Testis (tissue), 2 donors: ENCODE measurements at regions not wholly inside any gene's neighbourhood (a gene's known extent, or its start where the extent isn't known, plus 50 kb on each side); places are given as distances from the start of the nearest gene placed in this dataset.
A peak's percentile ranks its signal among the peaks of the same experiment; 100 is the strongest.

Source experiments
- DNase-seq: peaks from one replicate; pipeline ENCODE4 v3.0.0-alpha.2; 2019
- H3K27ac ChIP-seq, 2 donors: fragments of 200-600 bp; sonication (generic); one replicate each; pipeline ENCODE4 v1.5.1; 2019
- H3K27me3 ChIP-seq: fragments of 200-600 bp; sonication (generic); one replicate; pipeline ENCODE4 v1.5.1; 2019
- H3K36me3 ChIP-seq: fragments of 200-600 bp; sonication (generic); one replicate; pipeline ENCODE4 v1.5.1; 2017; ENCODE audit warnings: low read depth; ENCODE audit errors: missing control alignments
- H3K4me1 ChIP-seq: fragments of 200-600 bp; sonication (generic); one replicate; pipeline ENCODE4 v1.5.1; 2019
- H3K4me3 ChIP-seq, 2 donors: fragments of 200-600 bp; sonication (generic); one replicate each; pipeline ENCODE4 v1.5.1; 2017 to 2019
- H3K9me3 ChIP-seq: fragments of 200-600 bp; sonication (generic); one replicate; pipeline ENCODE4 v1.5.1; 2017
- CTCF ChIP-seq, 3 experiments: fragments of 450-650 bp in 2 of 3; fragments of 200-600 bp in 1 of 3; sonication (generic) in 1 of 3; IDR thresholded peaks; one replicate each; pipeline ENCODE4 v1.5.1; 2016 to 2019; ENCODE audit warnings: antibody characterized with exemption in 3 of 3, mild to moderate bottlenecking in 2 of 3, moderate library complexity in 1 of 3
- POLR2A ChIP-seq: fragments of 450-650 bp; IDR thresholded peaks from one replicate; pipeline ENCODE4 v1.6.1; 2017; ENCODE audit warnings: antibody characterized with exemption, mild to moderate bottlenecking, moderate library complexity
- WGBS, 2 donors: methylation state at CpG; one replicate each; pipeline ENCODE4 v1.1.5; 2018; 5-methylcytosine and 5-hydroxymethylcytosine counted together
- intact Hi-C: fragments of 100-400 bp; cut with DNase I; formaldehyde crosslinking; loops from one replicate; pipeline ENCODE4 v1.15.1; 2023; ENCODE audit warnings: low total_unique reads

GRCh38 chr6:164247106-164247505 lies 832.6 kb downstream of the QKI start:
- no peak overlapping the region for H3K27ac ChIP-seq
- H3K36me3 ChIP-seq = no peaks in the 10 kb centered on the region
- no peak for DNase-seq
- H3K4me1 ChIP-seq = no peaks in the 10 kb centered on the region
- H3K4me3 ChIP-seq = no peak overlapping the region
- 62 to 63% methylated on average over 7 of the region's 7 CpGs for WGBS, 2 donors
- intact Hi-C loops = no loop called here
- H3K9me3 ChIP-seq = no peaks in the 10 kb centered on the region
- TF ChIP-seq CTCF (IDR thresholded peaks at IDR 0.05) = no peak
- TF ChIP-seq POLR2A = no peak
- H3K27me3 ChIP-seq = no peaks in the 10 kb centered on the region

GRCh38 chr6:164246082-164246481 lies 831.6 kb downstream of the QKI start:
- H3K9me3 ChIP-seq = no peaks in the 10 kb centered on the region
- no peak overlapping the region for H3K4me3 ChIP-seq
- intact Hi-C loops = no loop called here
- TF ChIP-seq POLR2A (no peak), CTCF (IDR thresholded peaks at IDR 0.05) (no peak)
- no peaks in the 10 kb centered on the region for H3K4me1 ChIP-seq
- no peaks in the 10 kb centered on the region for H3K36me3 ChIP-seq
- WGBS, 2 donors = 84 to 85% methylated on average over 4 of the region's 4 CpGs
- H3K27ac ChIP-seq = no peak overlapping the region
- no peaks in the 10 kb centered on the region for H3K27me3 ChIP-seq
- no peak for DNase-seq

GRCh38 chr6:164243949-164244348 lies 829.4 kb downstream of the QKI start:
- Histone ChIP-seq H3K27ac (no peak overlapping the region), H3K27me3 (no peaks in the 10 kb centered on the region), H3K36me3 (no peaks in the 10 kb centered on the region), H3K4me1 (no peaks in the 10 kb centered on the region), H3K9me3 (no peaks in the 10 kb centered on the region), H3K4me3 (no peak overlapping the region)
- intact Hi-C loops = no loop called here
- WGBS, 2 donors = 92 to 96% methylated on average over 9 of the region's 9 CpGs
- TF ChIP-seq CTCF (IDR thresholded peaks at IDR 0.05) = no peak
- no peak for TF ChIP-seq POLR2A
- DNase-seq = no peak

- DNase-seq = no peak
- WGBS, 2 donors = 68 to 78% methylated on average over 6 of the region's 6 CpGs
- Histone ChIP-seq H3K4me3 (no peak overlapping the region), H3K36me3 (no peaks in the 10 kb centered on the region), H3K27me3 (no peaks in the 10 kb centered on the region), H3K27ac (no peak overlapping the region), H3K9me3 (no peaks in the 10 kb centered on the region), H3K4me1 (no peaks in the 10 kb centered on the region)
- no peak for TF ChIP-seq POLR2A
- TF ChIP-seq CTCF (IDR thresholded peaks at IDR 0.05) = no peak
- intact Hi-C loops = no loop called here
These were observed 828.6 kb downstream of the QKI start for GRCh38 chr6:164243012-164243610.

GRCh38 chr6:164230804-164231203 lies 816.3 kb downstream of the QKI start:
- Histone ChIP-seq H3K36me3 (no peaks in the 10 kb centered on the region), H3K27ac (no peak overlapping the region), H3K27me3 (no peaks in the 10 kb centered on the region), H3K9me3 (no peaks in the 10 kb centered on the region), H3K4me3 (no peak overlapping the region), H3K4me1 (no peaks in the 10 kb centered on the region)
- 53 to 63% methylated on average over 9 of the region's 9 CpGs for WGBS, 2 donors
- intact Hi-C loops = no loop called here
- DNase-seq = peak; percentile 38
- no peak for TF ChIP-seq POLR2A
- TF ChIP-seq CTCF (IDR thresholded peaks at IDR 0.05) = no peak
